ENCODE measurements at regions not wholly inside any gene's neighbourhood (a gene's known extent, or its start where the extent isn't known, plus 50 kb on each side); places are given as distances from the start of the nearest gene placed in this dataset.

GRCh38 chr15:94164202-94164807, 67.1 kb upstream of the MCTP2 start:
- Histone ChIP-seq H3K4me3 (ENCODE audit: low read depth, low read length) (no peak overlapping the region), H3K36me3 (ENCODE audit: control insufficient read depth, insufficient read depth, low read length) (no peaks in the 10 kb centered on the region), H3K27me3 (ENCODE audit: control insufficient read depth, insufficient read depth, low read length) (no peaks in the 10 kb centered on the region)
- ChIA-PET CTCF (interaction anchor here (0.6 to 12.2 kb wide), 27 partner anchors 10 to 913 kb away, joined by 3 to 336 read pairs (median 4); no protein-coding TSS in a partner anchor), POLR2A (no interaction called here)
- no peak for DNase-seq (ENCODE audit: low read depth)
- TF ChIP-seq, protein P1, sequence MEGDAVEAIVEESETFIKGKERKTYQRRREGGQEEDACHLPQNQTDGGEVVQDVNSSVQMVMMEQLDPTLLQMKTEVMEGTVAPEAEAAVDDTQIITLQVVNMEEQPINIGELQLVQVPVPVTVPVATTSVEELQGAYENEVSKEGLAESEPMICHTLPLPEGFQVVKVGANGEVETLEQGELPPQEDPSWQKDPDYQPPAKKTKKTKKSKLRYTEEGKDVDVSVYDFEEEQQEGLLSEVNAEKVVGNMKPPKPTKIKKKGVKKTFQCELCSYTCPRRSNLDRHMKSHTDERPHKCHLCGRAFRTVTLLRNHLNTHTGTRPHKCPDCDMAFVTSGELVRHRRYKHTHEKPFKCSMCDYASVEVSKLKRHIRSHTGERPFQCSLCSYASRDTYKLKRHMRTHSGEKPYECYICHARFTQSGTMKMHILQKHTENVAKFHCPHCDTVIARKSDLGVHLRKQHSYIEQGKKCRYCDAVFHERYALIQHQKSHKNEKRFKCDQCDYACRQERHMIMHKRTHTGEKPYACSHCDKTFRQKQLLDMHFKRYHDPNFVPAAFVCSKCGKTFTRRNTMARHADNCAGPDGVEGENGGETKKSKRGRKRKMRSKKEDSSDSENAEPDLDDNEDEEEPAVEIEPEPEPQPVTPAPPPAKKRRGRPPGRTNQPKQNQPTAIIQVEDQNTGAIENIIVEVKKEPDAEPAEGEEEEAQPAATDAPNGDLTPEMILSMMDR (IDR thresholded peaks at IDR 0.05; ENCODE audit: insufficient read depth, low read depth, low read length) = peak; percentile 76

- no peak for DNase-seq (ENCODE audit: low read depth)
Observed at GRCh38 chr15:94162939-94163338, 68.4 kb upstream of the MCTP2 start.

GRCh38 chr15:94154255-94154654, 77.1 kb upstream of the MCTP2 start:
- Histone ChIP-seq H3K36me3 (ENCODE audit: control insufficient read depth, insufficient read depth, low read length) (no peaks in the 10 kb centered on the region), H3K4me3 (ENCODE audit: low read depth, low read length) (no peak overlapping the region), H3K27me3 (ENCODE audit: control insufficient read depth, insufficient read depth, low read length) (no peaks in the 10 kb centered on the region)
- no peak for DNase-seq (ENCODE audit: low read depth)
- ChIA-PET CTCF (interaction anchor here (0.6 to 1.3 kb wide), 3 partner anchors 9 to 170 kb away, joined by 3 to 7 read pairs (median 4); no protein-coding TSS in a partner anchor), POLR2A (no interaction called here)
- TF ChIP-seq, protein P1 (IDR thresholded peaks at IDR 0.05; ENCODE audit: insufficient read depth, low read depth, low read length) = no peak

More at GRCh38 chr15:94162939-94163338, 68.4 kb upstream of the MCTP2 start:
- ChIA-PET POLR2A (no interaction called here), CTCF (interaction anchor here (0.7 to 12.2 kb wide), 7 partner anchors 8 to 213 kb away, joined by 3 to 336 read pairs (median 6); no protein-coding TSS in a partner anchor)
- H3K27me3 ChIP-seq (ENCODE audit: control insufficient read depth, insufficient read depth, low read length) = no peaks in the 10 kb centered on the region
- no peak overlapping the region for H3K4me3 ChIP-seq (ENCODE audit: low read depth, low read length)
- H3K36me3 ChIP-seq (ENCODE audit: control insufficient read depth, insufficient read depth, low read length) = no peaks in the 10 kb centered on the region
- TF ChIP-seq, protein P1 (IDR thresholded peaks at IDR 0.05; ENCODE audit: insufficient read depth, low read depth, low read length) = no peak

DNA sequence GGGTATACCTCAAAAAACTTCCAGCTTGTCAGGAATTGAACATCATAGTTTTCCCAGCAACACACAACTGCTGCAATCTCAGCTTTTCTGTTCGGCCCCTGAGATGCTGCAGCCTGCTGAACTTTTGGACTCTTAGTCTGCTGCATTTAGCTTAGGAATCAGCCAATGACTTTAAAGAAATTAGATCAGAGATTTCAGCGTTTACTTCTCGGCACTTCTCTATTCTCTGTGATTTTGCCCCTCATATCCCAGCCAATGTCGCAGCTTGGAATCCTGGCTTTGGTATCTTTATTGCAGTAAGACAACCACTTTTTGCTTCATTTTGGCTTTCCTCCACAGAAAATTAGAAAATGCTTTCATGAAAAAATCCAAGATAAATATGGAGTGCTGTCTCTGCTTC, 86.3 kb upstream of the MCTP2 start:
- H3K4me3 ChIP-seq (ENCODE audit: low read depth, low read length) = no peak overlapping the region
- ChIA-PET POLR2A (no interaction called here), CTCF (interaction anchor here (1.1 kb wide), 1 partner anchor 20 kb away, joined by 3 read pairs; no protein-coding TSS in a partner anchor)
- no peak for DNase-seq (ENCODE audit: low read depth)
- TF ChIP-seq, protein P1 (IDR thresholded peaks at IDR 0.05; ENCODE audit: insufficient read depth, low read depth, low read length) = no peak
- no peaks in the 10 kb centered on the region for H3K27me3 ChIP-seq (ENCODE audit: control insufficient read depth, insufficient read depth, low read length)
- no peaks in the 10 kb centered on the region for H3K36me3 ChIP-seq (ENCODE audit: control insufficient read depth, insufficient read depth, low read length)

DNA sequence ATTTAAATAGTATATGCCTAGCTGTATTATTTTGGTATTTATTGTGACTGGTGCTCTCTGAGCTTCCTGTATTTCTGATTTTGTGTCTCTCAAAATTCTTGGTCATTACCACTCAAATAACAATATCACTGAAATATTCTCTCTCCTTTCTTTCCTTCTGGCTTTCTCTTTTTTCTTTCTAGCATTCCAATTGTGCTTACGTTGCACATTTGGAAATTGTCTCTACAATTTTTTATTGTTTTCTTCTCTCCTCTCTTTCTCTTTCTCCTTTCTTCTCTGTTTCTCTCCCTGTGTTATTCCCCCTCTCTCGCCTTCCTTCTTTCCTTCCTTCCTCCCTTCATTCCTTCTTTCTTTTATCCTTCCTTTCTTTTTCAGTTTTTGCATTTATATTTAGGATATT, 89.6 kb upstream of the MCTP2 start:
- no peaks in the 10 kb centered on the region for H3K36me3 ChIP-seq (ENCODE audit: control insufficient read depth, insufficient read depth, low read length)
- H3K4me3 ChIP-seq (ENCODE audit: low read depth, low read length) = no peak overlapping the region
- H3K27me3 ChIP-seq (ENCODE audit: control insufficient read depth, insufficient read depth, low read length) = no peaks in the 10 kb centered on the region
- no peak for DNase-seq (ENCODE audit: low read depth)
- TF ChIP-seq, protein P1 (IDR thresholded peaks at IDR 0.05; ENCODE audit: insufficient read depth, low read depth, low read length) = no peak
- POLR2A ChIA-PET = interaction anchor here (0.5 kb wide), 1 partner anchor 1247 kb away, joined by 8 read pairs; no protein-coding TSS in a partner anchor
- CTCF ChIA-PET = interaction anchor here (0.7 kb wide), 1 partner anchor 182 kb away, joined by 4 read pairs; no protein-coding TSS in a partner anchor

All from BJ (cell line).